ENCODE measurements at regions not wholly inside any gene's neighbourhood (a gene's known extent, or its start where the extent isn't known, plus 50 kb on each side); places are given as distances from the start of the nearest gene placed in this dataset.

GRCh38 chr4:58507079-58507478, 1396.9 kb upstream of the IGFBP7 start:
- no peak for TF ChIP-seq CTCF (IDR thresholded peaks at IDR 0.05; ENCODE audit: control insufficient read depth, extremely low read depth, insufficient read depth)
- H3K4me3 ChIP-seq (ENCODE audit: low read depth, low read length), result no peak overlapping the region
- no peak for DNase-seq (ENCODE audit: low read depth)

GRCh38 chr4:58502839-58503238, 1392.7 kb upstream of the IGFBP7 start:
- DNase-seq (ENCODE audit: low read depth), result no peak
- TF ChIP-seq CTCF (IDR thresholded peaks at IDR 0.05; ENCODE audit: control insufficient read depth, extremely low read depth, insufficient read depth), result no peak
- no peak overlapping the region for H3K4me3 ChIP-seq (ENCODE audit: low read depth, low read length)

- no peak for TF ChIP-seq CTCF (IDR thresholded peaks at IDR 0.05; ENCODE audit: control insufficient read depth, extremely low read depth, insufficient read depth)
- no peak for DNase-seq (ENCODE audit: low read depth)
Observed at GRCh38 chr4:58499182-58499581, 1389.0 kb upstream of the IGFBP7 start.

GRCh38 chr4:58491620-58492019, 1381.4 kb upstream of the IGFBP7 start:
- no peak for DNase-seq (ENCODE audit: low read depth)
- TF ChIP-seq CTCF (IDR thresholded peaks at IDR 0.05; ENCODE audit: control insufficient read depth, extremely low read depth, insufficient read depth), result no peak
- no peak overlapping the region for H3K4me3 ChIP-seq (ENCODE audit: low read depth, low read length)

More at GRCh38 chr4:58499182-58499581, 1389.0 kb upstream of the IGFBP7 start:
- no peak overlapping the region for H3K4me3 ChIP-seq (ENCODE audit: low read depth, low read length)

- no peak for DNase-seq (ENCODE audit: low read depth)
Observed at GRCh38 chr4:58477950-58478349, 1367.8 kb upstream of the IGFBP7 start.

GRCh38 chr4:58477513-58477912, 1367.3 kb upstream of the IGFBP7 start:
- no peak for DNase-seq (ENCODE audit: low read depth)
- no peak overlapping the region for H3K4me3 ChIP-seq (ENCODE audit: low read depth, low read length)
- no peak for TF ChIP-seq CTCF (IDR thresholded peaks at IDR 0.05; ENCODE audit: control insufficient read depth, extremely low read depth, insufficient read depth)

More at GRCh38 chr4:58477950-58478349, 1367.8 kb upstream of the IGFBP7 start:
- TF ChIP-seq CTCF (IDR thresholded peaks at IDR 0.05; ENCODE audit: control insufficient read depth, extremely low read depth, insufficient read depth), result no peak
- H3K4me3 ChIP-seq (ENCODE audit: low read depth, low read length), result no peak overlapping the region

- DNase-seq (ENCODE audit: low read depth), result no peak
- TF ChIP-seq CTCF (IDR thresholded peaks at IDR 0.05; ENCODE audit: control insufficient read depth, extremely low read depth, insufficient read depth), result no peak
- H3K4me3 ChIP-seq (ENCODE audit: low read depth, low read length), result no peak overlapping the region
Observed at GRCh38 chr4:58475097-58475496, 1364.9 kb upstream of the IGFBP7 start.

Data from LNCaP clone FGC (cell line).